Sigmoid colon (tissue), 4 donors: ENCODE measurements at regions not wholly inside any gene's neighbourhood (a gene's known extent, or its start where the extent isn't known, plus 50 kb on each side); places are given as distances from the start of the nearest gene placed in this dataset.

Experiments
- EP300 ChIP-seq, 4 donors: sonication (generic); formaldehyde crosslinking; IDR thresholded peaks; one replicate each; pipeline ENCODE4 v1.6.1; 2017; ENCODE audit warnings: antibody characterized with exemption in 4 of 4
- POLR2A ChIP-seq, 2 donors: fragments of 450-650 bp; IDR thresholded peaks; one replicate each; pipeline ENCODE4 v1.6.1; 2016; ENCODE audit warnings: antibody characterized with exemption in 2 of 2, mild to moderate bottlenecking in 2 of 2, moderate library complexity in 2 of 2
- POLR2AphosphoS5 ChIP-seq, 4 donors: sonication (generic); formaldehyde crosslinking; IDR thresholded peaks; one replicate each; pipeline ENCODE4 v1.6.1; 2017; ENCODE audit warnings: antibody characterized with exemption in 4 of 4
- TF ChIP-seq, protein P1 (sequence below), 4 experiments: fragments of 450-650 bp in 3 of 4; fragments of 200-600 bp in 1 of 4; IDR thresholded peaks; one replicate each; pipeline ENCODE4 v1.5.1; 2016 to 2019; ENCODE audit warnings: antibody characterized with exemption in 4 of 4, mild to moderate bottlenecking in 3 of 4, moderate library complexity in 2 of 4

DNA sequence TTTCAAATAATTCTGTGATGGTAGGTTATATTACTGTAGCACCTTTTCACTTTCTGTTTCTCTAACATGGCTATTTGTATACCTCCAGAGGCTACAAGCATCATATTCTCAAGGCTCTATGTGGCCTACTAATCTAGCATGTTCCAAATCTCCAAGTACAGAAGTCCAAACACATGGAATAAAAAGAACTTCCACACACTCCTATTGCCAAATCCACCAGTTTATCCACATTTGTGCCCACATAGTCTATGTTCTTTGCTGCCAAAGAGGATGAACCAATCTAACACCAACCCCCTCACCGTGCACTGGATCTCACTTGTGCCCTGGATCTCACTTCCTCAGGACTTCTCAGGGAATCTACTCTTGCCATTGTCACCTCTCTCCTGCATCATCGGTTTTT is 247.3 kb upstream of the RBBP8 start:
- TF ChIP-seq, protein P1, sequence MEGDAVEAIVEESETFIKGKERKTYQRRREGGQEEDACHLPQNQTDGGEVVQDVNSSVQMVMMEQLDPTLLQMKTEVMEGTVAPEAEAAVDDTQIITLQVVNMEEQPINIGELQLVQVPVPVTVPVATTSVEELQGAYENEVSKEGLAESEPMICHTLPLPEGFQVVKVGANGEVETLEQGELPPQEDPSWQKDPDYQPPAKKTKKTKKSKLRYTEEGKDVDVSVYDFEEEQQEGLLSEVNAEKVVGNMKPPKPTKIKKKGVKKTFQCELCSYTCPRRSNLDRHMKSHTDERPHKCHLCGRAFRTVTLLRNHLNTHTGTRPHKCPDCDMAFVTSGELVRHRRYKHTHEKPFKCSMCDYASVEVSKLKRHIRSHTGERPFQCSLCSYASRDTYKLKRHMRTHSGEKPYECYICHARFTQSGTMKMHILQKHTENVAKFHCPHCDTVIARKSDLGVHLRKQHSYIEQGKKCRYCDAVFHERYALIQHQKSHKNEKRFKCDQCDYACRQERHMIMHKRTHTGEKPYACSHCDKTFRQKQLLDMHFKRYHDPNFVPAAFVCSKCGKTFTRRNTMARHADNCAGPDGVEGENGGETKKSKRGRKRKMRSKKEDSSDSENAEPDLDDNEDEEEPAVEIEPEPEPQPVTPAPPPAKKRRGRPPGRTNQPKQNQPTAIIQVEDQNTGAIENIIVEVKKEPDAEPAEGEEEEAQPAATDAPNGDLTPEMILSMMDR (IDR thresholded peaks at IDR 0.05) = no peak
- TF ChIP-seq POLR2A (IDR thresholded peaks at IDR 0.05) (no peak), EP300 (IDR thresholded peaks at IDR 0.05) (no peak), POLR2AphosphoS5 (IDR thresholded peaks at IDR 0.05) (no peak)
